Natural killer cell (primary cell): ENCODE measurements at regions not wholly inside any gene's neighbourhood (a gene's known extent, or its start where the extent isn't known, plus 50 kb on each side); places are given as distances from the start of the nearest gene placed in this dataset.
"Not testable (repeated sequence)": the region's sequence is repeated elsewhere in the genome, so short reads cannot be mapped to it uniquely, and the experiment has no call there.

Experiments
- ATAC-seq, 3 donors: fragments of 150-1000 bp in 2 of 3; fragments of 200-7000 bp in 1 of 3; cut with Tn5 transposase; 1 replicate in 1 of 3; 2 replicates in 2 of 3; pipeline ENCODE4 v1.10.0; 2021; ENCODE audit warnings: mild to moderate bottlenecking in 2 of 3, moderate library complexity in 2 of 3
- DNase-seq, 2 donors: peaks; one replicate each; pipeline versions ENCODE4 v3.0.0 to v3.0.0-alpha.2; 2013 to 2021; ENCODE audit warnings: mixed read lengths in 1 of 2
- H3K27ac ChIP-seq: one replicate; pipeline ENCODE4 v1.5.1; 2013; ENCODE audit warnings: mild to moderate bottlenecking, low read length
- H3K27me3 ChIP-seq: one replicate; pipeline ENCODE4 v1.6.1; 2013; ENCODE audit warnings: low read length; ENCODE audit not compliant: control insufficient read depth, insufficient read depth
- H3K36me3 ChIP-seq: one replicate; pipeline ENCODE4 v1.6.1; 2013; ENCODE audit warnings: low read length; ENCODE audit not compliant: control insufficient read depth, insufficient read depth
- H3K4me1 ChIP-seq: one replicate; pipeline ENCODE4 v1.6.1; 2013; ENCODE audit warnings: low read length; ENCODE audit not compliant: control insufficient read depth, insufficient read depth
- H3K4me3 ChIP-seq: one replicate; pipeline ENCODE4 v1.5.1; 2013; ENCODE audit warnings: low read length
- H3K9me3 ChIP-seq: one replicate; pipeline ENCODE4 v1.6.1; 2013; ENCODE audit warnings: low read length; ENCODE audit not compliant: control insufficient read depth, insufficient read depth
- H3K27ac Mint-ChIP-seq, 2 donors: one replicate each; pipeline ENCODE4 v1.8.0; 2022; ENCODE audit warnings: mild to moderate bottlenecking in 2 of 2, mixed read lengths in 2 of 2, moderate library complexity in 1 of 2
- H3K27me3 Mint-ChIP-seq, 2 donors: one replicate each; pipeline ENCODE4 v1.8.0; 2022; ENCODE audit warnings: low read depth in 2 of 2, mixed read lengths in 2 of 2
- H3K36me3 Mint-ChIP-seq: one replicate; pipeline ENCODE4 v1.8.0; 2022; ENCODE audit warnings: mixed read lengths
- H3K4me1 Mint-ChIP-seq, 2 donors: one replicate each; pipeline ENCODE4 v1.8.0; 2022; ENCODE audit warnings: mixed read lengths in 2 of 2
- H3K4me3 Mint-ChIP-seq: one replicate; pipeline ENCODE4 v1.8.0; 2022; ENCODE audit warnings: mild to moderate bottlenecking, moderate library complexity, mixed read lengths
- H3K9me3 Mint-ChIP-seq, 2 donors: one replicate each; pipeline ENCODE4 v1.8.0; 2022; ENCODE audit warnings: mixed read lengths in 2 of 2
- WGBS: methylation state at CpG from one replicate; pipeline ENCODE4 v1.1.7; 2013; ENCODE audit warnings: missing lambda C conversion rate; ENCODE audit not compliant: insufficient coverage; 5-methylcytosine and 5-hydroxymethylcytosine counted together
- intact Hi-C: fragments of 100-400 bp; cut with micrococcal nuclease; formaldehyde crosslinking; loops from one replicate; pipeline ENCODE4 v1.14.2; 2022
- TF ChIP-seq, protein P1 (sequence below): fragments of 200-600 bp; IDR thresholded peaks from one replicate; pipeline ENCODE4 v1.8.0; 2022; ENCODE audit warnings: antibody characterized with exemption

DNA sequence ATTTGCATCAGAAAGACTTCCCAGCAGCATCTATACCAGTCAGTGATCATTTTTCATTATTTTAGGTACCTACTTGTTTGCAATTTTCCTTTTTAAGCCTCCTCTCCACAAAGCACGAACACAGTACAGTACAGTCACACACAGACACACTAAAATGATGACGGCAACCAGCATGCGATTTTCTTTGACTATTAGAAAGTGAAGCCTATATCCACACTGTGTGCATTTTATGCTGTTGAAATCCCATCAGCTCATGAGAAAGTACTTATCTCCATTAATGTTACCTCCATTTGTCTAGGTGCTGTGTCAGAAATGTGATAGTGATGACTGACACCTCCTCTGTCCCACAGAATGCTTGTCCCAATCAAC lies 294.7 kb upstream of the MEIS2 start:
- Mint-ChIP-seq H3K4me1 (no peaks in the 10 kb centered on the region), H3K9me3 (peaks cover 18 to 25% of the 10 kb centered on the region in 2 donors), H3K4me3 (no peak overlapping the region), H3K36me3 (no peaks in the 10 kb centered on the region), H3K27me3 (no peaks in the 10 kb centered on the region), H3K27ac (no peak overlapping the region)
- Histone ChIP-seq H3K4me1 (no peaks in the 10 kb centered on the region), H3K9me3 (no peaks in the 10 kb centered on the region), H3K36me3 (no peaks in the 10 kb centered on the region), H3K4me3 (no peak overlapping the region), H3K27ac (no peak overlapping the region), H3K27me3 (no peaks in the 10 kb centered on the region)
- WGBS: 91% methylated on average over 3 of the region's 3 CpGs
- DNase-seq (no peak), ATAC-seq (no peak)
- intact Hi-C loops: no loop called here
- TF ChIP-seq, protein P1, sequence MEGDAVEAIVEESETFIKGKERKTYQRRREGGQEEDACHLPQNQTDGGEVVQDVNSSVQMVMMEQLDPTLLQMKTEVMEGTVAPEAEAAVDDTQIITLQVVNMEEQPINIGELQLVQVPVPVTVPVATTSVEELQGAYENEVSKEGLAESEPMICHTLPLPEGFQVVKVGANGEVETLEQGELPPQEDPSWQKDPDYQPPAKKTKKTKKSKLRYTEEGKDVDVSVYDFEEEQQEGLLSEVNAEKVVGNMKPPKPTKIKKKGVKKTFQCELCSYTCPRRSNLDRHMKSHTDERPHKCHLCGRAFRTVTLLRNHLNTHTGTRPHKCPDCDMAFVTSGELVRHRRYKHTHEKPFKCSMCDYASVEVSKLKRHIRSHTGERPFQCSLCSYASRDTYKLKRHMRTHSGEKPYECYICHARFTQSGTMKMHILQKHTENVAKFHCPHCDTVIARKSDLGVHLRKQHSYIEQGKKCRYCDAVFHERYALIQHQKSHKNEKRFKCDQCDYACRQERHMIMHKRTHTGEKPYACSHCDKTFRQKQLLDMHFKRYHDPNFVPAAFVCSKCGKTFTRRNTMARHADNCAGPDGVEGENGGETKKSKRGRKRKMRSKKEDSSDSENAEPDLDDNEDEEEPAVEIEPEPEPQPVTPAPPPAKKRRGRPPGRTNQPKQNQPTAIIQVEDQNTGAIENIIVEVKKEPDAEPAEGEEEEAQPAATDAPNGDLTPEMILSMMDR: no peak

DNA sequence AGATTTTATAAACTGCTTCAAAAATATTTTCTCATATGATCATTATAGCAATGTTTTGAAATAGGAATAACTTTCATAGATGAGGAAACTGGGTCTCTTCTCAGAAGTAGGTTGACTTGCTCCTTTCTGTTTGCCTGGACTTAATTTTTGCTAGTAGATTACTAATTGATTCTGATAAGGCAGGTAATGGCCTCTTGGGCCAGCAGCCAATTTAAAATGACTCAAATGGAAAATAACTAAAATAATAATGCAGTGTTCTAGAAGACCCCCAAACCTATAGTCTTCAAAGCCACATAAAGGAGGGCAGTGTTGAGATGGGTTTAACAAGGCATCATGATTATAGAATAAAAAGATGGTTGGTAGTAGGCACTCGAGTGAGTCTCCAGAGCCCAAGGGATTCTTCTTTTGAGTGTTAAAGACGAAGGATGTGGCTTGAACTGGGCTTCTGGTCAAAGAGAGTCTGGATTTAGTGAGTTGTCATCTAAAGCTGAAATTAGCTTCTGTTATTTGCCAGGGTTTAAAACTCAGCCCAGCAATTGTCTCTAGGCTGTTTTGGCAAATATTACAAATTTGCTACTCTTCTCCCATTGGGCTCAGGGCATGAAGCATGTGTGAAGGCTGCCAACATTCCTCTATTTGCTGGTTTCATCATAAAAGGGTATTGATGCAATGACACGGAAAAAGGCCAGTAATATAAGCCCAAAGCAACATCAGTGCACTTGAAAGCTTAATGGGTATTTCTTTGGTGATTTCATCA lies 297.1 kb upstream of the MEIS2 start:
- Histone ChIP-seq H3K9me3 (no peaks in the 10 kb centered on the region), H3K4me3 (no peak overlapping the region), H3K4me1 (no peaks in the 10 kb centered on the region), H3K36me3 (no peaks in the 10 kb centered on the region), H3K27me3 (no peaks in the 10 kb centered on the region), H3K27ac (no peak overlapping the region)
- no peaks in the 10 kb centered on the region for H3K27me3 Mint-ChIP-seq
- H3K27ac Mint-ChIP-seq: no peak overlapping the region
- ATAC-seq (no peak), DNase-seq (no peak)
- peaks cover 15 to 16% of the 10 kb centered on the region in 2 donors for H3K9me3 Mint-ChIP-seq
- WGBS: 84% methylated on average over 3 of the region's 3 CpGs
- no peaks in the 10 kb centered on the region for H3K36me3 Mint-ChIP-seq
- TF ChIP-seq, protein P1: no peak
- no peak overlapping the region for H3K4me3 Mint-ChIP-seq
- H3K4me1 Mint-ChIP-seq: no peaks in the 10 kb centered on the region
- intact Hi-C loops: no loop called here

DNA sequence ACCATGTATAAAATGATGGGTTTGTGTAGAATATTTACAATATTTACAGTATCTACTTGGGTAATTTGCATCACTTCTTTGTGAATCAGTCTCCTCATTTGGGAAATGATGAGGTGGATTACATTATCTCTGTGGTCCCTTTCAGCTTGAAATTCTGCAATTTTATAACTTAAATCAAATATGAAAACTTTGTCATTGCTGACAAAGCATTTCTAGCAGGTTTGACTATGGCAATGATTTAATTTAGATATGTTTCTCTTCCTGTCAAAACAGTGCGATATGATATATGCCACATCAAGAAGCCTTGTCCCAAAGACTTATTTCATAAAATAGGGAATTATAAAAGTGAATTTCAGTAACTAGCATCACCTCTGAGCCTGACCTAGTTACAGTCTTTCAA lies 315.8 kb upstream of the MEIS2 start:
- no peaks in the 10 kb centered on the region for H3K27me3 ChIP-seq
- WGBS: no CpG with 5 or more reads among the region's 1 CpG
- no peaks in the 10 kb centered on the region for H3K36me3 Mint-ChIP-seq
- DNase-seq (no peak), ATAC-seq (no peak)
- no peaks in the 10 kb centered on the region for H3K27me3 Mint-ChIP-seq
- H3K9me3 Mint-ChIP-seq: peaks cover 6 to 13% of the 10 kb centered on the region in 2 donors
- intact Hi-C loops: no loop called here
- no peak overlapping the region for H3K27ac Mint-ChIP-seq
- no peaks in the 10 kb centered on the region for H3K4me1 Mint-ChIP-seq
- no peaks in the 10 kb centered on the region for H3K36me3 ChIP-seq
- no peaks in the 10 kb centered on the region for H3K4me1 ChIP-seq
- H3K4me3 ChIP-seq: no peak overlapping the region
- H3K27ac ChIP-seq: no peak overlapping the region
- TF ChIP-seq, protein P1: no peak
- no peaks in the 10 kb centered on the region for H3K9me3 ChIP-seq
- no peak overlapping the region for H3K4me3 Mint-ChIP-seq

DNA sequence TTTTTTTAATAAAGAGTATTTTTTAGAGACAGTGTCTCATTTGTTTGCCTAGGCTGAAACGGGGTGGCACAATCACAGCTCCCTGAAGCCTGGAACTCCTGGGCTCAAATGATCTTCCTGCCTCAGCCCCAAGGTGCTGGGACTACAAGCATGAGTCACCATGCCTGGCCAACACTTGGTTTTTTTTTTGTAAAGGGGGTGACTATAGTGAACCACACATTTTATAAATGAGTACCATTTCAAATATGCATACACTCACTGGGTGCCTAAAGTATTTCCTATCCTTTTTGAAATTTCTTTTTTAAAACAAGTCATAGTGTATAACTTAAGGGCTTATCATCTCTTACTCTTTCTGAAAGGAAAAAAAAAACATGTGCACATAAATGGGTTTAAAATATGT lies 325.2 kb upstream of the MEIS2 start:
- H3K27ac Mint-ChIP-seq: no peak overlapping the region
- intact Hi-C loops: no loop called here
- Histone ChIP-seq H3K4me3 (no peak overlapping the region), H3K9me3 (no peaks in the 10 kb centered on the region), H3K4me1 (no peaks in the 10 kb centered on the region), H3K27ac (no peak overlapping the region), H3K36me3 (no peaks in the 10 kb centered on the region), H3K27me3 (no peaks in the 10 kb centered on the region)
- H3K4me3 Mint-ChIP-seq: no peak overlapping the region
- no peaks in the 10 kb centered on the region for H3K27me3 Mint-ChIP-seq
- ATAC-seq (no peak), DNase-seq (no peak)
- whole genome bisulfite sequencing: 61% methylated on average over 1 of the region's 1 CpG
- peaks cover 4 to 7% of the 10 kb centered on the region in 2 donors for H3K9me3 Mint-ChIP-seq
- TF ChIP-seq, protein P1: no peak
- H3K36me3 Mint-ChIP-seq: no peaks in the 10 kb centered on the region
- H3K4me1 Mint-ChIP-seq: no peaks in the 10 kb centered on the region

DNA sequence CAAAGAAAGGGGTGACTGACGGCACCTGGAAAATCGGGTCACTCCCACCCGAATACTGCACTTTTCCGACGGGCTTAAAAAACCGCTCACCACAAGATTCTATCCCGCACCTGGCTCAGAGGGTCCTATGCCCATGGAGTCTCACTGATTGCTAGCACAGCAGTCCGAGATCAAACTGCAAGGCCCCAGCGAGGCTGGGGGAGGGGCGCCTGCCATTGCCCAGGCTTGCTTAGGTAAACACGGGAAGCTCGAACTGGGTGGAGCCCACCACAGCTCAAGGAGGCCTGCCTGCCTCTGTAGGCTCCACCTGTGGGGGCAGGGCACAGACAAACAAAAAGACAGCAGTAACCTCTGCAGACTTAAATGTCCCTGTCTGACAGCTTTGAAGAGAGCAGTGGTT lies 327.0 kb upstream of the MEIS2 start:
- H3K4me3 Mint-ChIP-seq, H3K4me1 ChIP-seq, H3K9me3 Mint-ChIP-seq, H3K27me3 ChIP-seq, H3K9me3 ChIP-seq, H3K4me3 ChIP-seq, H3K27ac ChIP-seq, H3K27ac Mint-ChIP-seq, H3K36me3 ChIP-seq, DNase-seq, H3K36me3 Mint-ChIP-seq, H3K27me3 Mint-ChIP-seq, H3K4me1 Mint-ChIP-seq, intact Hi-C loops, ATAC-seq: not testable (repeated sequence)
- WGBS: 92% methylated on average over 10 of the region's 12 CpGs
